Esophagus muscularis mucosa (tissue), 3 donors: ENCODE measurements at regions not wholly inside any gene's neighbourhood (a gene's known extent, or its start where the extent isn't known, plus 50 kb on each side); places are given as distances from the start of the nearest gene placed in this dataset.
A peak's percentile ranks its signal among the peaks of the same experiment; 100 is the strongest.

ENCODE experiments used
- CTCF ChIP-seq, 3 experiments: fragments of 200-600 bp in 2 of 3; fragments of 450-650 bp in 1 of 3; sonication (generic) in 2 of 3; IDR thresholded peaks; one replicate each; pipeline ENCODE4 v1.5.1; 2017 to 2019; ENCODE audit warnings: antibody characterized with exemption in 3 of 3, mild to moderate bottlenecking in 2 of 3, moderate library complexity in 1 of 3
- POLR2A ChIP-seq: fragments of 450-650 bp; IDR thresholded peaks from one replicate; pipeline ENCODE4 v1.6.1; 2017; ENCODE audit warnings: antibody characterized with exemption, moderate library complexity, mild to moderate bottlenecking, low read depth
- POLR2AphosphoS5 ChIP-seq, 2 donors: sonication (generic); formaldehyde crosslinking; IDR thresholded peaks; one replicate each; pipeline ENCODE4 v1.6.1; 2017; ENCODE audit warnings: antibody characterized with exemption in 2 of 2

GRCh38 chr1:204818998-204819397, 51.7 kb upstream of the NFASC start:
- TF ChIP-seq CTCF (IDR thresholded peaks at IDR 0.05) (no peak), POLR2A (no peak), POLR2AphosphoS5 (IDR thresholded peaks at IDR 0.05) (peak; percentile 42 to 70)
